ENCODE measurements at regions not wholly inside any gene's neighbourhood (a gene's known extent, or its start where the extent isn't known, plus 50 kb on each side); places are given as distances from the start of the nearest gene placed in this dataset.

DNA sequence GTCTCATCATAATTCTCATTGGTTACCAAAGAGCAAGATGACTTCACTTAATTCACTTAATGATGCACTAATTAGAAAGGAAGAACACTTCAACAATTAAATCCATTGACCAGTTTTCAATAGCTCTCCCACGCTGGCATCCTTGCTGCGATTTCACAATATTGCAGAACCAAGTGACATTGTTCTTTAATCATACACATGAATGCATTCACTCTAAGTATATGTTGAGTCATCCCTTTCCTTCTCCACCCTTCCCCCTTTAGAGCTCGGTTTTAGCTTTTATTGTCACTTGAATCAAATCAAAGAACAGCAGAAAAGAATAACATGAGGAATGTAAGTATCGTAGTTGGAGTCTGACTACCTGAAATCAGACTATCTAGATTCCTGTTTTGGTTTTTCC lies 233.6 kb upstream of the FMN2 start:
- TF ChIP-seq, protein P1, sequence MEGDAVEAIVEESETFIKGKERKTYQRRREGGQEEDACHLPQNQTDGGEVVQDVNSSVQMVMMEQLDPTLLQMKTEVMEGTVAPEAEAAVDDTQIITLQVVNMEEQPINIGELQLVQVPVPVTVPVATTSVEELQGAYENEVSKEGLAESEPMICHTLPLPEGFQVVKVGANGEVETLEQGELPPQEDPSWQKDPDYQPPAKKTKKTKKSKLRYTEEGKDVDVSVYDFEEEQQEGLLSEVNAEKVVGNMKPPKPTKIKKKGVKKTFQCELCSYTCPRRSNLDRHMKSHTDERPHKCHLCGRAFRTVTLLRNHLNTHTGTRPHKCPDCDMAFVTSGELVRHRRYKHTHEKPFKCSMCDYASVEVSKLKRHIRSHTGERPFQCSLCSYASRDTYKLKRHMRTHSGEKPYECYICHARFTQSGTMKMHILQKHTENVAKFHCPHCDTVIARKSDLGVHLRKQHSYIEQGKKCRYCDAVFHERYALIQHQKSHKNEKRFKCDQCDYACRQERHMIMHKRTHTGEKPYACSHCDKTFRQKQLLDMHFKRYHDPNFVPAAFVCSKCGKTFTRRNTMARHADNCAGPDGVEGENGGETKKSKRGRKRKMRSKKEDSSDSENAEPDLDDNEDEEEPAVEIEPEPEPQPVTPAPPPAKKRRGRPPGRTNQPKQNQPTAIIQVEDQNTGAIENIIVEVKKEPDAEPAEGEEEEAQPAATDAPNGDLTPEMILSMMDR (IDR thresholded peaks at IDR 0.05), result no peak
- no peak for TF ChIP-seq POLR2AphosphoS5 (IDR thresholded peaks at IDR 0.05)
- no peak for TF ChIP-seq POLR2A (IDR thresholded peaks at IDR 0.05)
- TF ChIP-seq EP300 (IDR thresholded peaks at IDR 0.05), result no peak

Data from stomach (tissue), 4 donors.